Neural cell (in vitro differentiated cells): ENCODE measurements at regions not wholly inside any gene's neighbourhood (a gene's known extent, or its start where the extent isn't known, plus 50 kb on each side); places are given as distances from the start of the nearest gene placed in this dataset.

ENCODE experiments used
- H2AFZ ChIP-seq: fragments of 200-600, 300-800 bp; sonication (generic), shearing (Covaris generic); 2 replicates; pipeline ENCODE4 v1.6.0; 2014; ENCODE audit warnings: low read depth, mild to moderate bottlenecking, antibody characterized with exemption, low read length, moderate library complexity
- H3F3A ChIP-seq: fragments of 200-600 bp; shearing (Covaris generic); 2 replicates; pipeline ENCODE4 v1.6.1; 2016; ENCODE audit warnings: mild to moderate bottlenecking, moderate library complexity, mixed read lengths, antibody characterized with exemption, low read length; ENCODE audit not compliant: insufficient read depth, poor library complexity, severe bottlenecking
- H3K27ac ChIP-seq: fragments of 200-600, 300-800 bp; sonication (generic), shearing (Covaris generic); 2 replicates; pipeline ENCODE4 v1.5.1; 2014; ENCODE audit warnings: mild to moderate bottlenecking, low read length, moderate library complexity
- H3K27me3 ChIP-seq: fragments of 300-800, 200-600 bp; sonication (generic), shearing (Covaris generic); 2 replicates; pipeline ENCODE4 v1.6.0; 2014; ENCODE audit warnings: mild to moderate bottlenecking, low read depth, low read length, moderate library complexity; ENCODE audit not compliant: insufficient read depth
- H3K36me3 ChIP-seq: fragments of 300-800, 200-600 bp; sonication (generic), shearing (Covaris generic); 2 replicates; pipeline ENCODE4 v1.5.1; 2014; ENCODE audit warnings: mild to moderate bottlenecking, antibody characterized with exemption, low read length, moderate library complexity; ENCODE audit not compliant: insufficient read depth
- H3K4me2 ChIP-seq: fragments of 300-800, 200-600 bp; sonication (generic), shearing (Covaris generic); 2 replicates; pipeline ENCODE4 v1.6.0; 2014; ENCODE audit warnings: mild to moderate bottlenecking, low read length
- H3K4me3 ChIP-seq: fragments of 300-800, 200-600 bp; sonication (generic), shearing (Covaris generic); 2 replicates; pipeline ENCODE4 v1.5.1; 2014; ENCODE audit warnings: mild to moderate bottlenecking, low read length, moderate library complexity
- H3K79me2 ChIP-seq: fragments of 200-600 bp; shearing (Covaris generic); replicated peaks from 2 replicates; pipeline ENCODE4 v1.6.0; 2014; ENCODE audit warnings: mild to moderate bottlenecking, low read length, moderate library complexity; ENCODE audit not compliant: insufficient read depth
- H3K9ac ChIP-seq: fragments of 300-800, 200-600 bp; sonication (generic), shearing (Covaris generic); 2 replicates; pipeline ENCODE4 v1.6.1; 2016; ENCODE audit warnings: mild to moderate bottlenecking, low read length, mixed read lengths
- H3K9me2 ChIP-seq: fragments of 200-600 bp; shearing (Covaris generic); 2 replicates; pipeline ENCODE4 v1.6.1; 2016; ENCODE audit warnings: mild to moderate bottlenecking, low read length, mixed read lengths; ENCODE audit not compliant: insufficient read depth
- H3K9me3 ChIP-seq: fragments of 200-600, 300-800 bp; sonication (generic), shearing (Covaris generic); 2 replicates; pipeline ENCODE4 v1.6.1; 2016; ENCODE audit warnings: mild to moderate bottlenecking, mixed run types, low read length, moderate library complexity, mixed read lengths
- H4K20me1 ChIP-seq: fragments of 200-600 bp; shearing (Covaris generic); 2 replicates; pipeline ENCODE4 v1.6.1; 2016; ENCODE audit warnings: mild to moderate bottlenecking, mixed run types; ENCODE audit not compliant: insufficient read depth
- EP300 ChIP-seq: fragments of 450-650 bp; conservative IDR thresholded peaks from 2 replicates; pipeline ENCODE4 v1.6.1; 2014; ENCODE audit warnings: antibody characterized with exemption, mild to moderate bottlenecking, moderate library complexity; ENCODE audit not compliant: poor library complexity, severe bottlenecking
- EZH2 ChIP-seq: fragments of 200-600, 300-800 bp; shearing (Covaris generic), sonication (generic); IDR thresholded peaks from 2 replicates; pipeline ENCODE4 v1.6.1; 2014; ENCODE audit warnings: antibody characterized with exemption, low read length, borderline replicate concordance, mild to moderate bottlenecking; ENCODE audit not compliant: insufficient read depth, poor library complexity, severe bottlenecking
- MXI1 ChIP-seq: fragments of 450-650 bp; conservative IDR thresholded peaks from 2 replicates; pipeline ENCODE4 v1.6.1; 2014; ENCODE audit warnings: antibody characterized with exemption, mild to moderate bottlenecking; ENCODE audit not compliant: poor library complexity, severe bottlenecking
- POLR2AphosphoS5 ChIP-seq: IDR thresholded peaks from 2 replicates; pipeline ENCODE4 v1.6.1; 2012
- RAD21 ChIP-seq: fragments of 450-650 bp; conservative IDR thresholded peaks from 2 replicates; pipeline ENCODE4 v1.6.1; 2014; ENCODE audit warnings: antibody characterized with exemption, mild to moderate bottlenecking, moderate library complexity
- SMC3 ChIP-seq: fragments of 450-650 bp; conservative IDR thresholded peaks from 2 replicates; pipeline ENCODE4 v1.6.1; 2014; ENCODE audit warnings: antibody characterized with exemption, mild to moderate bottlenecking, moderate library complexity; ENCODE audit not compliant: poor library complexity
- TAF1 ChIP-seq: IDR thresholded peaks from 2 replicates; pipeline ENCODE4 v1.6.1; 2012; ENCODE audit warnings: low read depth
- TF ChIP-seq, protein P1 (sequence below): IDR thresholded peaks from 2 replicates; pipeline ENCODE4 v1.6.1; 2012; ENCODE audit warnings: borderline replicate concordance
- TF ChIP-seq, protein P2 (sequence below): fragments of 450-650 bp; IDR thresholded peaks from 2 replicates; pipeline ENCODE4 v1.5.1; 2014; ENCODE audit warnings: antibody characterized with exemption, mild to moderate bottlenecking, moderate library complexity; ENCODE audit not compliant: poor library complexity, severe bottlenecking

DNA sequence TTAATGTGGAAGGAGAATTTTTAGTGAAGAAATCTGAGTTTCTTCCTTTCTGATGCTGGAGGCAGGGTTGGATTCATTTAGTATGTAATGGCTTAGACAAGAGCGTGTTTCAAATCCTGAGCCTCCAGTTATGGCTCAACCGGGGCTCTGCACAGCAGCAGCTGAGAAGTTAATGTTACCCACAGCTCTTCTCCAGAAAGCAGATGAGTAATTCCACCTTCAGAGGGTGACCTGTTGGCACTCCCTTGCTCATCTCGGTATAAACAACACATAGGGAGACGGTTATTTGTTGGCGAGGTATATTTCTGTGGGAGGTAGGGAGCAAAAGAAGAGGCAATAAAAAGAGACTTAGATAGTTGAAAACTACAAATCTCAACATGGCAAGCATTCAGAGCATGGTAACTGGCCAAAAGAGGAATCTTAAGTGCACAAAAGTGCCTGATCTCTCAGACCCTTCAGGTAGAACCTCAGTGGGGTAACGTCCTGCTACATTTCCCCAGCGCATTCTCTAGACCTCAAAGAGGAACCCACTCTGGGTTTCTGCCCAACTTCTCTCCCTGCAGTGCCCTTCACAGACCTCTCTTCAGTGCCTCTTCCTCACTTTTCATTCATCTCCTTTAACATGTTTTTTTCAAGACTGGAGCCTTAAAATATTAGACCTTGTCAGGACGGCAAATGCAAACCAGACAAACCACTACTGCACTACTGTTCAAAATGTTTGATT, 417.5 kb upstream of the ADAMTSL1 start:
- Histone ChIP-seq H3K27me3 (no peaks in the 10 kb centered on the region), H3K9me3 (no peaks in the 10 kb centered on the region), H3K9me2 (no peaks in the 10 kb centered on the region), H4K20me1 (no peaks in the 10 kb centered on the region), H3K36me3 (no peaks in the 10 kb centered on the region), H3K9ac (no peak overlapping the region), H3K79me2 (no peaks in the 10 kb centered on the region), H2AFZ (no peak overlapping the region), H3F3A (no peaks in the 10 kb centered on the region), H3K27ac (no peak overlapping the region), H3K4me2 (no peak overlapping the region), H3K4me3 (no peak overlapping the region)
- TF ChIP-seq MXI1 (no peak), POLR2AphosphoS5 (no peak), RAD21 (no peak), EZH2 (no peak)

DNA sequence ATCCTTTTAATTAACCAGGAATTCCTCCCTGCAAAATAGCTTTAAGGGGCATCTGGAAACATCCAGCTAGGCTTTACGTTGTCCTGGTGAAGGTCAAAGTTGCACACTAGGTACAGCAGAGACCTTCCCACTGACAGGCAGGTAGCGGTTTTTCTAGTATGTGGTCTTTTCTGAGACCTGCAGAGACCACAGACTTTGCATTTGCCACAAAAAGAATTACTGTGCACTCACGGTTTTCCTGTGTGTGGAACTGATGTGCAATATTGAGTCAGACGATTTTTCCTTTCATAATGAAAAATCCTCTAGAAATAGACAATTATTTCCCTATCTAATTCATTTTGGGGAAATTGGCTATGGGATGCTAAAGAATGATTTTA, 417.0 kb upstream of the ADAMTSL1 start:
- Histone ChIP-seq H4K20me1 (no peaks in the 10 kb centered on the region), H3K4me2 (no peak overlapping the region), H3F3A (no peaks in the 10 kb centered on the region), H3K9me3 (no peaks in the 10 kb centered on the region), H3K36me3 (no peaks in the 10 kb centered on the region), H3K9me2 (no peaks in the 10 kb centered on the region), H3K27me3 (no peaks in the 10 kb centered on the region), H2AFZ (no peak overlapping the region), H3K79me2 (no peaks in the 10 kb centered on the region), H3K4me3 (no peak overlapping the region), H3K9ac (no peak overlapping the region), H3K27ac (no peak overlapping the region)
- TF ChIP-seq, protein P1, sequence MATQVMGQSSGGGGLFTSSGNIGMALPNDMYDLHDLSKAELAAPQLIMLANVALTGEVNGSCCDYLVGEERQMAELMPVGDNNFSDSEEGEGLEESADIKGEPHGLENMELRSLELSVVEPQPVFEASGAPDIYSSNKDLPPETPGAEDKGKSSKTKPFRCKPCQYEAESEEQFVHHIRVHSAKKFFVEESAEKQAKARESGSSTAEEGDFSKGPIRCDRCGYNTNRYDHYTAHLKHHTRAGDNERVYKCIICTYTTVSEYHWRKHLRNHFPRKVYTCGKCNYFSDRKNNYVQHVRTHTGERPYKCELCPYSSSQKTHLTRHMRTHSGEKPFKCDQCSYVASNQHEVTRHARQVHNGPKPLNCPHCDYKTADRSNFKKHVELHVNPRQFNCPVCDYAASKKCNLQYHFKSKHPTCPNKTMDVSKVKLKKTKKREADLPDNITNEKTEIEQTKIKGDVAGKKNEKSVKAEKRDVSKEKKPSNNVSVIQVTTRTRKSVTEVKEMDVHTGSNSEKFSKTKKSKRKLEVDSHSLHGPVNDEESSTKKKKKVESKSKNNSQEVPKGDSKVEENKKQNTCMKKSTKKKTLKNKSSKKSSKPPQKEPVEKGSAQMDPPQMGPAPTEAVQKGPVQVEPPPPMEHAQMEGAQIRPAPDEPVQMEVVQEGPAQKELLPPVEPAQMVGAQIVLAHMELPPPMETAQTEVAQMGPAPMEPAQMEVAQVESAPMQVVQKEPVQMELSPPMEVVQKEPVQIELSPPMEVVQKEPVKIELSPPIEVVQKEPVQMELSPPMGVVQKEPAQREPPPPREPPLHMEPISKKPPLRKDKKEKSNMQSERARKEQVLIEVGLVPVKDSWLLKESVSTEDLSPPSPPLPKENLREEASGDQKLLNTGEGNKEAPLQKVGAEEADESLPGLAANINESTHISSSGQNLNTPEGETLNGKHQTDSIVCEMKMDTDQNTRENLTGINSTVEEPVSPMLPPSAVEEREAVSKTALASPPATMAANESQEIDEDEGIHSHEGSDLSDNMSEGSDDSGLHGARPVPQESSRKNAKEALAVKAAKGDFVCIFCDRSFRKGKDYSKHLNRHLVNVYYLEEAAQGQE: no peak
- TF ChIP-seq EP300 (no peak), MXI1 (no peak), SMC3 (no peak), RAD21 (no peak), TAF1 (no peak), EZH2 (no peak), POLR2AphosphoS5 (no peak)
- TF ChIP-seq, protein P2, sequence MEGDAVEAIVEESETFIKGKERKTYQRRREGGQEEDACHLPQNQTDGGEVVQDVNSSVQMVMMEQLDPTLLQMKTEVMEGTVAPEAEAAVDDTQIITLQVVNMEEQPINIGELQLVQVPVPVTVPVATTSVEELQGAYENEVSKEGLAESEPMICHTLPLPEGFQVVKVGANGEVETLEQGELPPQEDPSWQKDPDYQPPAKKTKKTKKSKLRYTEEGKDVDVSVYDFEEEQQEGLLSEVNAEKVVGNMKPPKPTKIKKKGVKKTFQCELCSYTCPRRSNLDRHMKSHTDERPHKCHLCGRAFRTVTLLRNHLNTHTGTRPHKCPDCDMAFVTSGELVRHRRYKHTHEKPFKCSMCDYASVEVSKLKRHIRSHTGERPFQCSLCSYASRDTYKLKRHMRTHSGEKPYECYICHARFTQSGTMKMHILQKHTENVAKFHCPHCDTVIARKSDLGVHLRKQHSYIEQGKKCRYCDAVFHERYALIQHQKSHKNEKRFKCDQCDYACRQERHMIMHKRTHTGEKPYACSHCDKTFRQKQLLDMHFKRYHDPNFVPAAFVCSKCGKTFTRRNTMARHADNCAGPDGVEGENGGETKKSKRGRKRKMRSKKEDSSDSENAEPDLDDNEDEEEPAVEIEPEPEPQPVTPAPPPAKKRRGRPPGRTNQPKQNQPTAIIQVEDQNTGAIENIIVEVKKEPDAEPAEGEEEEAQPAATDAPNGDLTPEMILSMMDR: no peak
